ENCODE measurements at regions not wholly inside any gene's neighbourhood (a gene's known extent, or its start where the extent isn't known, plus 50 kb on each side); places are given as distances from the start of the nearest gene placed in this dataset.

- H3K9me3 Mint-ChIP-seq (ENCODE audit: unreplicated experiment): no peaks in the 10 kb centered on the region
- intact Hi-C loops (cut with micrococcal nuclease): loop anchor here (10.0 kb wide), 1 partner anchor 277 kb away; the partner anchor contains the start of genes CYB5RL and MRPL37
- H3K4me1 Mint-ChIP-seq (ENCODE audit: insufficient read depth, unreplicated experiment): no peaks in the 10 kb centered on the region
- POLR2A ChIA-PET: no interaction called here
- TF ChIP-seq CTCF (IDR thresholded peaks at IDR 0.05; ENCODE audit: unreplicated experiment): no peak
- CTCF ChIA-PET: interaction anchor here (0.7 to 0.8 kb wide), 2 partner anchors 19 to 366 kb away, joined by 3 to 5 read pairs; no protein-coding TSS in a partner anchor
- no peak for DNase-seq (ENCODE audit: unreplicated experiment)
- no peak overlapping the region for H3K27ac Mint-ChIP-seq (ENCODE audit: low read depth, unreplicated experiment)
- peaks cover 4% of the 10 kb centered on the region for H3K27me3 Mint-ChIP-seq (ENCODE audit: insufficient read depth, unreplicated experiment)
- no peaks in the 10 kb centered on the region for H3K36me3 Mint-ChIP-seq (ENCODE audit: insufficient read depth, unreplicated experiment)
- no peak overlapping the region for H3K4me3 Mint-ChIP-seq (ENCODE audit: unreplicated experiment)
- BruUV-seq (replicated peaks): no TSS peak
Measured at GRCh38 chr1:54481201-54481884, 66.7 kb upstream of the ACOT11 start.

GRCh38 chr1:54480525-54480848 is 67.5 kb upstream of the ACOT11 start:
- Mint-ChIP-seq H3K27ac (ENCODE audit: low read depth, unreplicated experiment) (no peak overlapping the region), H3K4me1 (ENCODE audit: insufficient read depth, unreplicated experiment) (no peaks in the 10 kb centered on the region), H3K9me3 (ENCODE audit: unreplicated experiment) (no peaks in the 10 kb centered on the region), H3K4me3 (ENCODE audit: unreplicated experiment) (no peak overlapping the region), H3K36me3 (ENCODE audit: insufficient read depth, unreplicated experiment) (no peaks in the 10 kb centered on the region), H3K27me3 (ENCODE audit: insufficient read depth, unreplicated experiment) (peaks cover 11% of the 10 kb centered on the region)
- intact Hi-C loops (cut with micrococcal nuclease): loop anchor here (10.0 kb wide), 1 partner anchor 276 kb away; the partner anchor contains the start of genes CYB5RL and MRPL37
- POLR2A ChIA-PET: no interaction called here
- no TSS peak for BruUV-seq (replicated peaks)
- TF ChIP-seq CTCF (IDR thresholded peaks at IDR 0.05; ENCODE audit: unreplicated experiment): no peak
- CTCF ChIA-PET: interaction anchor here (1.3 kb wide), 1 partner anchor 9 kb away, joined by 4 read pairs; no protein-coding TSS in a partner anchor
- no peak for DNase-seq (ENCODE audit: unreplicated experiment)

GRCh38 chr1:54479841-54480524 is 68.0 kb upstream of the ACOT11 start:
- no peak overlapping the region for H3K4me3 Mint-ChIP-seq (ENCODE audit: unreplicated experiment)
- no peak for DNase-seq (ENCODE audit: unreplicated experiment)
- CTCF ChIA-PET: interaction anchor here (0.6 to 1.3 kb wide), 4 partner anchors 9 to 1203 kb away, joined by 3 to 4 read pairs (median 3); no protein-coding TSS in a partner anchor
- no peak overlapping the region for H3K27ac Mint-ChIP-seq (ENCODE audit: low read depth, unreplicated experiment)
- no peak for TF ChIP-seq CTCF (IDR thresholded peaks at IDR 0.05; ENCODE audit: unreplicated experiment)
- no peaks in the 10 kb centered on the region for H3K9me3 Mint-ChIP-seq (ENCODE audit: unreplicated experiment)
- no peaks in the 10 kb centered on the region for H3K36me3 Mint-ChIP-seq (ENCODE audit: insufficient read depth, unreplicated experiment)
- no TSS peak for BruUV-seq (replicated peaks)
- no peaks in the 10 kb centered on the region for H3K4me1 Mint-ChIP-seq (ENCODE audit: insufficient read depth, unreplicated experiment)
- POLR2A ChIA-PET: no interaction called here
- intact Hi-C loops (cut with micrococcal nuclease): loop anchor here (10.0 kb wide), 1 partner anchor 275 kb away; the partner anchor contains the start of genes CYB5RL and MRPL37
- peaks cover 11% of the 10 kb centered on the region for H3K27me3 Mint-ChIP-seq (ENCODE audit: insufficient read depth, unreplicated experiment)

- Mint-ChIP-seq H3K27me3 (ENCODE audit: insufficient read depth, unreplicated experiment) (peaks cover 16% of the 10 kb centered on the region), H3K27ac (ENCODE audit: low read depth, unreplicated experiment) (no peak overlapping the region), H3K4me1 (ENCODE audit: insufficient read depth, unreplicated experiment) (no peaks in the 10 kb centered on the region), H3K36me3 (ENCODE audit: insufficient read depth, unreplicated experiment) (no peaks in the 10 kb centered on the region), H3K4me3 (ENCODE audit: unreplicated experiment) (no peak overlapping the region), H3K9me3 (ENCODE audit: unreplicated experiment) (no peaks in the 10 kb centered on the region)
- DNase-seq (ENCODE audit: unreplicated experiment): no peak
- TF ChIP-seq CTCF (IDR thresholded peaks at IDR 0.05; ENCODE audit: unreplicated experiment): no peak
- BruUV-seq (replicated peaks): no TSS peak
- intact Hi-C loops (cut with micrococcal nuclease): no loop called here
- ChIA-PET CTCF (interaction anchor here (0.7 to 1.3 kb wide), 3 partner anchors 10 to 1202 kb away, joined by 3 to 4 read pairs (median 3); no protein-coding TSS in a partner anchor), POLR2A (no interaction called here)
Measured at GRCh38 chr1:54479251-54479650, 68.8 kb upstream of the ACOT11 start.

All from MCF 10A (cell line).